Mesothelial cell of epicardium (in vitro differentiated cells): ENCODE measurements at regions not wholly inside any gene's neighbourhood (a gene's known extent, or its start where the extent isn't known, plus 50 kb on each side); places are given as distances from the start of the nearest gene placed in this dataset.

Source experiments
- DNase-seq, 2 experiments: peaks; one replicate each; pipeline ENCODE4 v3.0.0; 2021; ENCODE audit warnings: low spot score in 2 of 2; ENCODE audit not compliant: unreplicated experiment in 2 of 2
- H3K27ac Mint-ChIP-seq: 2 replicates; pipeline ENCODE4 v1.8.0; 2021; ENCODE audit warnings: mixed read lengths
- H3K27me3 Mint-ChIP-seq: 2 replicates; pipeline ENCODE4 v1.8.0; 2021; ENCODE audit warnings: low read depth, mixed read lengths
- H3K36me3 Mint-ChIP-seq: 2 replicates; pipeline ENCODE4 v1.8.0; 2021; ENCODE audit warnings: mixed read lengths
- H3K4me1 Mint-ChIP-seq: 2 replicates; pipeline ENCODE4 v1.8.0; 2021; ENCODE audit warnings: mixed read lengths
- H3K4me3 Mint-ChIP-seq: 2 replicates; pipeline ENCODE4 v1.8.0; 2021; ENCODE audit warnings: mild to moderate bottlenecking, moderate library complexity, mixed read lengths
- H3K9me3 Mint-ChIP-seq: 2 replicates; pipeline ENCODE4 v1.8.0; 2021; ENCODE audit warnings: mixed read lengths
- TF ChIP-seq, protein P1 (sequence below): fragments of 200-600 bp; sonication (generic); IDR thresholded peaks from one replicate; pipeline ENCODE4 v1.5.0; 2021; ENCODE audit warnings: antibody characterized with exemption; ENCODE audit not compliant: unreplicated experiment

DNA sequence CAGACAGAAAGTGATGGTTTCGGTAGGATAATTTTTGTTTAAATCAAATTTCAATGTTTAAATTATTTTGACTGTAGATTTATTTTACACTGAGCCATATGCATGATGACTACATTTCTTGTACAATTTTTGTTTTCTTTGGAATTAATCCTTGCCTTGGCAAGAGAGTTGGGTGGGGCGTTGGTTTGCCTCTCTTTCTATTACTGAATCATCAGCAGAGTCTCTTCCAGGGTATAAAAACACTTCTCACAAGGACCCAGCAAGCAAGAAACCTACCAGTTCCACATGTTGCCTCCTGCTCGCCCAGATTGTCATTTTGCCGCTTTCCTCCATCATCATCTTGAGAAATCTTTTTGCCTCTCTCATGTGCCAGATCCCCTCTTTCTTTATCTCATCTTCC is 455.0 kb upstream of the DMAC1 start:
- no peaks in the 10 kb centered on the region for H3K9me3 Mint-ChIP-seq
- no peak overlapping the region for H3K27ac Mint-ChIP-seq
- TF ChIP-seq, protein P1, sequence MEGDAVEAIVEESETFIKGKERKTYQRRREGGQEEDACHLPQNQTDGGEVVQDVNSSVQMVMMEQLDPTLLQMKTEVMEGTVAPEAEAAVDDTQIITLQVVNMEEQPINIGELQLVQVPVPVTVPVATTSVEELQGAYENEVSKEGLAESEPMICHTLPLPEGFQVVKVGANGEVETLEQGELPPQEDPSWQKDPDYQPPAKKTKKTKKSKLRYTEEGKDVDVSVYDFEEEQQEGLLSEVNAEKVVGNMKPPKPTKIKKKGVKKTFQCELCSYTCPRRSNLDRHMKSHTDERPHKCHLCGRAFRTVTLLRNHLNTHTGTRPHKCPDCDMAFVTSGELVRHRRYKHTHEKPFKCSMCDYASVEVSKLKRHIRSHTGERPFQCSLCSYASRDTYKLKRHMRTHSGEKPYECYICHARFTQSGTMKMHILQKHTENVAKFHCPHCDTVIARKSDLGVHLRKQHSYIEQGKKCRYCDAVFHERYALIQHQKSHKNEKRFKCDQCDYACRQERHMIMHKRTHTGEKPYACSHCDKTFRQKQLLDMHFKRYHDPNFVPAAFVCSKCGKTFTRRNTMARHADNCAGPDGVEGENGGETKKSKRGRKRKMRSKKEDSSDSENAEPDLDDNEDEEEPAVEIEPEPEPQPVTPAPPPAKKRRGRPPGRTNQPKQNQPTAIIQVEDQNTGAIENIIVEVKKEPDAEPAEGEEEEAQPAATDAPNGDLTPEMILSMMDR: no peak
- no peaks in the 10 kb centered on the region for H3K36me3 Mint-ChIP-seq
- H3K4me1 Mint-ChIP-seq: no peaks in the 10 kb centered on the region
- no peak for DNase-seq
- H3K27me3 Mint-ChIP-seq: no peaks in the 10 kb centered on the region
- no peak overlapping the region for H3K4me3 Mint-ChIP-seq

DNA sequence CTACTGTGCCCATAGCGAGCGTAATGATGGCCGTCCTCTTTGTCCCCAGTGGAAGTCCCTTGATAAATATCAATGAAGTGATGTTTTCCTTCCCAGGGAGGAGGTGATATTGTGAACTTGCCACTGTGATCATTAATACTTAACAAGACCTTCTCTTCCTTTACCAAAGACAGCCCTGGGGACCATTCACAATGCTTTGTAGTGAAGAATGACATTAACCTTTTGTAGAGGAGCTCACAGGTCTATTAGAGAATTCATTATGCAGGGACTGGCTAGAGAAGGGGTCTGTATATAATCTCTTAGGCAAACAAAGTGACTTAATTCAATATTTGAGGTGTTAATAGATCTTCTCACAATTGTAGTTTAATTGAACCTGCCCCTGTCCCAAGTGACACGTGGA is 452.9 kb upstream of the DMAC1 start:
- Mint-ChIP-seq H3K36me3 (no peaks in the 10 kb centered on the region), H3K9me3 (no peaks in the 10 kb centered on the region), H3K27ac (no peak overlapping the region), H3K4me3 (no peak overlapping the region), H3K4me1 (peaks cover 1% of the 10 kb centered on the region), H3K27me3 (no peaks in the 10 kb centered on the region)
- no peak for DNase-seq
- TF ChIP-seq, protein P1: no peak

DNA sequence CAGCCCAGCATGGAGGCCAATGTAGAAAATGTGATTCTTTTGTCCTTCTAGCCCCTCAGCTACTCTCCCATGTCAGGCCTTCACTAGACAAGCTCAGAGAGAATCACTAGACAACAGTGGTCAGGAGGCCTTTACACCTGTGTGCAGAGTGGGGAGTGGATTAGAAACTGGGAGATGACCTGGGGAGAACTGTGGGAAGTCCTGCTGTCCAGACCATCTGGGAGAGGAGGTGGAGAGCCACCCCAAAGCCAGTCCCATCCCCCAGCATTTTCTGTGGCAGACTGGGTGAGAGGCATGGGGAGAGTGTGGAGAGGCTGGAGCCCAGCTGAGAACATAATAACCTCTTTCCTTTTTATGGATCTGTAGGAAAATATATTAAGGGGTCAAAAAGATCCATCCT is 452.0 kb upstream of the DMAC1 start:
- H3K27me3 Mint-ChIP-seq: no peaks in the 10 kb centered on the region
- H3K9me3 Mint-ChIP-seq: no peaks in the 10 kb centered on the region
- TF ChIP-seq, protein P1: no peak
- no peak for DNase-seq
- H3K27ac Mint-ChIP-seq: no peak overlapping the region
- H3K4me3 Mint-ChIP-seq: no peak overlapping the region
- no peaks in the 10 kb centered on the region for H3K36me3 Mint-ChIP-seq
- H3K4me1 Mint-ChIP-seq: peaks cover 6% of the 10 kb centered on the region

DNA sequence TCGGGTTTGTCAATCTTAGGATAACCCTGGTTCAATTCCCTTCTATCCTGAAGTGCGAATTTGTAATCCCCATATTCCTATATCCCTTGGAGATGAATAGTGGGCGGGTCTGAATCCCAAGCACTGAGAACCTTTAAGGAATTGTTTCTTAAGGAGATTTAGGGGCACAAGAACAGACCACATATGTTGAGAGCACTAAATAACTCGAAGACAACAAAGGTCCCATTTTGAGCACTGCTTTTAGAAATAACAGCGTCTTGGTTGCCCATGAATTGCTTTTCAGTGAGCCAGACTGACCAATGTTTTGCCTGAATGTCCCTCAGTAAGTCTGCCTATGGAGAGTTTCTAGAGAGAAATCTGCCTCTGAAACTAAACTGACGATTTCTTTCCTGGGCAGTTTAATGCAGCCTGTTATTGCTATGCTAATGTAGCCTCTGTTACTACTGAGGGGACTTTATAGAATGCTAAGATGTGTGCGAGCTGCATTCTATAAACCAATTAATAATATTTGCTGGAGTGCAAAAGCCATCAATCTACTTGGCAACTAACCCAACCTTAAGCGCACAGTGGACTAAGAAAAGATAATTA is 445.0 kb upstream of the DMAC1 start:
- Mint-ChIP-seq H3K36me3 (no peaks in the 10 kb centered on the region), H3K4me3 (no peak overlapping the region), H3K27ac (no peak overlapping the region), H3K27me3 (peaks cover 12% of the 10 kb centered on the region), H3K9me3 (no peaks in the 10 kb centered on the region), H3K4me1 (peaks cover 15% of the 10 kb centered on the region)
- TF ChIP-seq, protein P1: no peak
- no peak for DNase-seq

DNA sequence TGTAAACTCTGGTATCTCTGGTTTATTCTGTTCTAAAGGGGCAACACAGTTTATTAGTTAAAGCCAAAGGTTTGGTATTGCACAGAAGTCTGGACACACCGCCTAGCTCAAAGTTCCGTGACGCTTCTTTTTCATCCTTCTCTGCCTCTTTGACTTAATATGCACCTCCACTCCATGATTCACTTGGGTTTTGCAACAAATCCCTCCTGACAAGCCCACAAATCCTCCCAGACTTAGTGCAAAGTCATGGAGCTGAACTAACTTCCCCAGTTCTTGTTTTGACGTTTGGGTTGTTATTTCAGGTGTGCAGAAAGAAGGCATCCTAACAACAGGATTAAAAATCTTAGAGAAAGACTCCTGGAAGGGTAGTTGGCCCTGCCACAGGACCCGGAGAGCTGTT is 441.6 kb upstream of the DMAC1 start:
- Mint-ChIP-seq H3K36me3 (no peaks in the 10 kb centered on the region), H3K4me1 (peaks cover 8% of the 10 kb centered on the region), H3K4me3 (no peak overlapping the region), H3K27ac (no peak overlapping the region), H3K27me3 (peaks cover 13% of the 10 kb centered on the region), H3K9me3 (no peaks in the 10 kb centered on the region)
- TF ChIP-seq, protein P1: no peak
- no peak for DNase-seq

DNA sequence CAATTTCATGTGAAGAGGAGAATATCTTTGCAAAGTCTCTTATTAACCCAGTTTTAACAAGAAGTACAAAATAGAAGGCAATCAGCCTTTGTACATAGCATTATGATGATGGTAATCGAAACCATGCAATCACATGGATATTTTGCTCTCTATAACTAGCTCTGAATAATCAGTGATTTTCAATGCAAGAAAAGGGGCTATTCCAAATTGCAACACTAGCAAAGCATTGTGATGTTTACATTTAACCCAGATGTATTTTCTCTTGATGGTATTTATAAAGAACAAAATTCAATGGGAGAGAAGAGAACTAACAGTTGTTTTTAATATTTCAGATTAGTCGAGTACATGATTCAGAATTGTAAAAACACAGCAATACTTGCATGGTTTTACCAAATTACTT is 437.5 kb upstream of the DMAC1 start:
- peaks cover 8% of the 10 kb centered on the region for H3K4me1 Mint-ChIP-seq
- no peak overlapping the region for H3K4me3 Mint-ChIP-seq
- H3K27ac Mint-ChIP-seq: no peak overlapping the region
- peaks cover 16% of the 10 kb centered on the region for H3K27me3 Mint-ChIP-seq
- no peak for DNase-seq
- TF ChIP-seq, protein P1: no peak
- no peaks in the 10 kb centered on the region for H3K36me3 Mint-ChIP-seq
- H3K9me3 Mint-ChIP-seq: no peaks in the 10 kb centered on the region
